Right cardiac atrium (tissue), 5 donors: ENCODE measurements at regions not wholly inside any gene's neighbourhood (a gene's known extent, or its start where the extent isn't known, plus 50 kb on each side); places are given as distances from the start of the nearest gene placed in this dataset.
"Not testable (repeated sequence)": the region's sequence is repeated elsewhere in the genome, so short reads cannot be mapped to it uniquely, and the experiment has no call there.

ENCODE experiments used
- ATAC-seq, 2 donors: fragments of 200-7000 bp; cut with Tn5 transposase; one replicate each; pipeline versions ENCODE4 v1.8.0 to v1.9.1; 2020; ENCODE audit warnings: moderate library complexity in 2 of 2, mild to moderate bottlenecking in 1 of 2
- DNase-seq, 3 donors: peaks; one replicate each; pipeline ENCODE4 v3.0.0-alpha.2; 2020
- H3K27ac ChIP-seq: one replicate; pipeline ENCODE4 v1.5.1; 2013; ENCODE audit warnings: mild to moderate bottlenecking, low read length, control low read depth, moderate library complexity
- H3K27me3 ChIP-seq: one replicate; pipeline ENCODE4 v1.6.1; 2013; ENCODE audit not compliant: control insufficient read depth, insufficient read depth
- H3K4me1 ChIP-seq: one replicate; pipeline ENCODE4 v1.6.1; 2013; ENCODE audit warnings: low read length; ENCODE audit not compliant: control insufficient read depth, insufficient read depth
- H3K4me3 ChIP-seq: one replicate; pipeline ENCODE4 v1.5.1; 2013; ENCODE audit warnings: low read length, control low read depth
- H3K9me3 ChIP-seq: one replicate; pipeline ENCODE4 v1.6.1; 2013; ENCODE audit warnings: low read length; ENCODE audit not compliant: control insufficient read depth
- WGBS: extraction: QIAGEN DNeasy Blood & Tissue Kit; methylation state at CpG from one replicate; pipeline ENCODE4 v1.1.7; 2013; 5-methylcytosine and 5-hydroxymethylcytosine counted together
- intact Hi-C, 4 donors: fragments of 100-400 bp; cut with DNase I; formaldehyde crosslinking; loops; one replicate each; pipeline versions ENCODE4 v1.11.0 to v1.14.0; 2022 to 2023
- donor health status: healthy with polysubstance abuse.
- donor health status: DM: no; HTN: yes; CAD: no.
- donor health status: DM: no; HTN: no; CAD: no.
- donor health status: DM: no; HTN: yes; CAD: no; lungs with severe emphysema.
- donor health status: DM: yes; HTN: yes; CAD: no.

GRCh38 chr1:121054928-121055327 lies 129.2 kb downstream of the FAM72B start:
- H3K27ac ChIP-seq, H3K9me3 ChIP-seq, H3K27me3 ChIP-seq, DNase-seq, H3K4me1 ChIP-seq, intact Hi-C loops, H3K4me3 ChIP-seq: not testable (repeated sequence)
- WGBS, result no CpG with 5 or more reads among the region's 1 CpG
- peak; percentile 86 to 88 for ATAC-seq

- H3K4me3 ChIP-seq, DNase-seq, intact Hi-C loops, H3K4me1 ChIP-seq, H3K27me3 ChIP-seq, H3K9me3 ChIP-seq, H3K27ac ChIP-seq, ATAC-seq: not testable (repeated sequence)
- 33% methylated on average over 1 of the region's 1 CpG for WGBS
Measured at GRCh38 chr1:121066925-121067324, 117.2 kb downstream of the FAM72B start.

DNA sequence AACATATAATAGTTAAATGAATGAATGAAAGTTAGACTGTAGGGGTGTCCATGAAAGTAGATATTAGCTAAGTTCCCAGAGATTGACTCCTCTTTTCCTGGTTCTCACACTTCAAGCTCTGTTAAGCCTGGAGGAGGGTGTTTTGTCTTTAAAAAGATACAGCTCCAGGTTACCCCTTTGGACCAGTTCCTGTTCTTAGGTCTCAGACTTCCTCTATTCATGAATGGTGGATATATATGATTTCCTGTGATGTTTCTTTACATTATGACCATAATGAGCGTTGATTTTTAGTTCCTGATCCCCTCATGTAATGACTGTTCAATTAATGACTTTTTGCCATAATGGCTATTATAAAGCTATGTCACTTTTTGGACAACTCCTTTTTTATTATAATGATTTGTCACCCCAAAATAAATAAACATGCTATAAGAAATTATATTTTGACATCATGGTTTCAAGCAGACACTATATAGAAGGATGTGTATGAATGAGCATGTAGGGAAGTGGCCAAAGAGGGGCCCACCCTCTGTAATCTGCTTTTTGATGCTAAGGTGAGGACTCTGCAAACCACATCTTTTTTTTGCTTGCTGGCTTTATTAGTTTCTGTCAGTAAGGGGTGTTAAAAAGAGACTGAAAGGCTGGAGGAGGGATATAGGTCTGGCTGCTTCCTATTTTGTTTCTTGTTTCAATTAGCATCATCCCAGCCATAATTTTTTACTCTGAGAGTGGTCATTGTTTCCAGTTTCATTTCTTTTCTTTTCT lies 115.2 kb downstream of the FAM72B start:
- intact Hi-C loops, ATAC-seq: not testable (repeated sequence)
- no CpG with 5 or more reads among the region's 1 CpG for WGBS

GRCh38 chr1:121073852-121074251 lies 110.3 kb downstream of the FAM72B start:
- DNase-seq, H3K27ac ChIP-seq, ATAC-seq, H3K4me3 ChIP-seq, H3K27me3 ChIP-seq, intact Hi-C loops, H3K9me3 ChIP-seq, H3K4me1 ChIP-seq: not testable (repeated sequence)
- no CpG with 5 or more reads among the region's 1 CpG for WGBS

More for the DNA sequence above, 115.2 kb downstream of the FAM72B start:
- H3K4me1 ChIP-seq, DNase-seq, H3K27ac ChIP-seq, H3K27me3 ChIP-seq, H3K4me3 ChIP-seq, H3K9me3 ChIP-seq: not testable (repeated sequence)

DNA sequence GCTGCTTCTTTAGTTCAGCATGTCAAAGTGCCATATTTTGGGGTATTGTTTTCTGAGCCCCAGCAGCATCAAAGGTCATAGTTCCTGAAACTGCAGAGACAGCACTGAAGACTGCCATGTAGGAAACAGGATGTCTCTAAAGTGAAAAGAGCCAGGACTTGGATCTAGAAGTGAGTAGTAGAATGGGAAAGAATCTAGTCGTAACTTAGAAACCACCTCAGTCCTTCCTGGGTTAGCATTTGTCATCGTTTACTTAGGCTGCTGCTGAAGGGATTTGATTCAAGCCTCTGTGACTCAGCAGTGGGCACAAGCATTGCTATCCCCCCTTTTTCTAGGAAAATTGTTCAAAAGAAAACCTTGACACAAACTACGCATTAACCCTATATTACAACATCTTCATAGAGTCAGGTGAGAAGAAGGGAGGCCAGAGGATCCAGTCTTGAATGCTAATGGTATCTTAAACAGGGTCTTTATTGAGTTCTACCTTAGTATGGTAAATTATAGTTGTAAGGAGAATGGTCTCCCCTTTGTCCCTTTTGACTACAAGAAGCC lies 108.8 kb downstream of the FAM72B start:
- H3K4me3 ChIP-seq, DNase-seq, H3K9me3 ChIP-seq, H3K4me1 ChIP-seq, ATAC-seq, intact Hi-C loops, H3K27me3 ChIP-seq, H3K27ac ChIP-seq: not testable (repeated sequence)
- 71% methylated on average over 2 of the region's 3 CpGs for WGBS

DNA sequence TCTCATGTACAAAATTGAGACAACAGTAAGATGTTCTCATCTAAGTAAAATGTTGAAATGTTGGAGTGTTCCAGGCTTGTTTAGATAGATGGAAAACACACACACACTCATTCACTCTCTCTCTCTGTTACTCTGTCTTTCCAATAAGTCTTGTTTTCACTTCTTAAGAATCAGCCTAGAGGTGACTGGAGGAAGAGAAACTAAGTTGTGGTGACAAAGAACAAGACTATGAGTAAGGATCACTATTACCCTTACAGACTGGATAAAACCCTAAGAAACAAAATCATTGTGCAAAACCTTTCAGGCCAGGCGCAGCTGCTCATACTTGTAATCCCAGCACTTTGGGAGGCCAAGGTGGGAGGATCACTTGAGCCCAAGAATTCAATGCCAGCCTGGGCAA lies 107.5 kb downstream of the FAM72B start:
- DNase-seq, H3K4me1 ChIP-seq, intact Hi-C loops, ATAC-seq, H3K9me3 ChIP-seq, H3K27me3 ChIP-seq, H3K27ac ChIP-seq, H3K4me3 ChIP-seq: not testable (repeated sequence)
- WGBS, result no CpG with 5 or more reads among the region's 1 CpG

DNA sequence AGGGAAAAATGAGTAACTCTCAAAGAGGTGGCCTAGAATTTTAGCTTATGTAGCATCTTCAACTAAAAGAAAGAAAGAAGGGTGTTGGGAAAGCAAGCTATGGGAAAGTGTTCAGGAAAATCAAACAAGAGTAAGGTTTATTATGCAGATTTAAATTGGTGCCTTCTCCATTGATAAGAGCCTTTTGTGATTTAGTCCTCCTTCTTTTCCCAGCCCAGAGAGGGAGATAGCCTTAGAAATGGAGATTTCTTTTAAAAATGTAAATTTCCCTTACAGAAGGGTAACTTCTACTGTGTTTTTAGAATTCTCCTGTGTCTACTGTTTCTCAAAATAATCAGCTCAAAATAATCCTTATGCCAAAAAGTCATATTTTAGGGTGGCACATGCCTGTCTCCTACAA lies 104.5 kb downstream of the FAM72B start:
- H3K27ac ChIP-seq, H3K4me3 ChIP-seq, H3K9me3 ChIP-seq, H3K4me1 ChIP-seq, DNase-seq, ATAC-seq, intact Hi-C loops, H3K27me3 ChIP-seq: not testable (repeated sequence)

- H3K4me3 ChIP-seq, H3K27ac ChIP-seq, H3K4me1 ChIP-seq, DNase-seq, intact Hi-C loops, H3K9me3 ChIP-seq, H3K27me3 ChIP-seq: not testable (repeated sequence)
- 23% methylated on average over 11 of the region's 11 CpGs for WGBS
- ATAC-seq, result peak; percentile 31 to 91
Measured at GRCh38 chr1:121080197-121080903, 103.8 kb downstream of the FAM72B start.

- intact Hi-C loops, ATAC-seq, DNase-seq, H3K4me1 ChIP-seq, H3K9me3 ChIP-seq, H3K27me3 ChIP-seq, H3K27ac ChIP-seq, H3K4me3 ChIP-seq: not testable (repeated sequence)
- 33% methylated on average over 8 of the region's 8 CpGs for WGBS
Measured at GRCh38 chr1:121080904-121081264, 103.3 kb downstream of the FAM72B start.

- H3K4me3 ChIP-seq, ATAC-seq, H3K27ac ChIP-seq, H3K9me3 ChIP-seq, H3K27me3 ChIP-seq, DNase-seq, intact Hi-C loops, H3K4me1 ChIP-seq: not testable (repeated sequence)
- 44% methylated on average over 1 of the region's 2 CpGs for WGBS
Measured at GRCh38 chr1:121081625-121082199, 102.4 kb downstream of the FAM72B start.

DNA sequence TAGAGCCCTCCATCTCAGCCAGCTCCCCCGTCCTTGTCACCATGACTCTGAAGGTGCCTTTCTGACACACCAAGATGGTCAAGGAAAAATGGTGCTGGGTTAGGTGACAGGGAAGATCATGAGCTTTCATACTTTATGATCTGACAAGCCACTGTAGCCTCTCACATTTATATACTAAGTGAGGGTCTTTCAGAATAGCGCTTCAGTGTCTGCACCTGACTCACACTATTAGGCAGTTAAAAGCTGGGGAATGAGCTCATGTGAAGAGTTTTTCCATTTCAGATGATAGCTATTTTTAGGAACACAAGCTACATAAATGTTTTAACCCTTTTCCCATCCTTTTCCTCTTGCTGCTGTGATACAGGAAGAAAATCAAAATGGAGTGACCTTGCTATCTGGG lies 101.1 kb downstream of the FAM72B start:
- H3K27ac ChIP-seq, DNase-seq, H3K27me3 ChIP-seq, ATAC-seq, H3K9me3 ChIP-seq, intact Hi-C loops, H3K4me1 ChIP-seq, H3K4me3 ChIP-seq: not testable (repeated sequence)
- 81% methylated on average over 1 of the region's 2 CpGs for WGBS
